ENCODE measurements at regions not wholly inside any gene's neighbourhood (a gene's known extent, or its start where the extent isn't known, plus 50 kb on each side); places are given as distances from the start of the nearest gene placed in this dataset.

DNA sequence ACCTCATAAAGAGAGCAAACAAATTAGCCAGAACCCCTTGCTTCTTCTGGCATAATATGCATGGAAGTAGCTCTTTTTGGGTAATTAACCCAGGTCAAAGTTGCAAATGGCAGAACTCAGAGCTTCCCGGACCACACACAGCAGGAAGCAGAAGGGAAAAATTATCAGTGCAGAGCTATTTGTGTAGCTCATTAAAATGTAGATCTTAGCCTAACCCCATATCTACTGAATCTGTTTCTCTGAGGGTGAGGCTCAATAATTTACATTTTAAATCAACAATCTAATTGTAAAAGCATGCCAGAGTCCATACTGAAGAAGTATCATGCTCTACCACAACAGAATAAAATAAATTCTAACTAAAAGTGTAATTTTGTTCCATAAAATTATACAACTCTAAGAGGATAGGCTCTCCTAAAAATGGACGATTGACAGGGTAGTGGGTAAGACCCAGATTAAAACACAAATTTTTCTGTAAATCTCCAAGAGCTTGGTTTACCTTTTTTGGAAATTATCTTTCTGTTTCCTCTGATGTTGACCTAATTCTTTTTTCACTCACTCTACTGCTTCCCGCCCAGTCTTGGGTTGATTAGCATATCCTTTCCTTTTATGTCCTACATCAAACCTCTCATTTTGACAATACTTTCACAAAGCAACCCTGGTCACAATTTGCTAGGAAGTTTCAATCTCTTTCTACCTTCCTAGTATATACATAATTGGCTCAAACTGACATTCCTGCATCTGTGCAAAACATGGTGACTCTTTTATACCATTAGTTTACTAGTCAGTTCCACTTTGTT lies 213.3 kb upstream of the SLC16A7 start:
- TF ChIP-seq, protein P1, sequence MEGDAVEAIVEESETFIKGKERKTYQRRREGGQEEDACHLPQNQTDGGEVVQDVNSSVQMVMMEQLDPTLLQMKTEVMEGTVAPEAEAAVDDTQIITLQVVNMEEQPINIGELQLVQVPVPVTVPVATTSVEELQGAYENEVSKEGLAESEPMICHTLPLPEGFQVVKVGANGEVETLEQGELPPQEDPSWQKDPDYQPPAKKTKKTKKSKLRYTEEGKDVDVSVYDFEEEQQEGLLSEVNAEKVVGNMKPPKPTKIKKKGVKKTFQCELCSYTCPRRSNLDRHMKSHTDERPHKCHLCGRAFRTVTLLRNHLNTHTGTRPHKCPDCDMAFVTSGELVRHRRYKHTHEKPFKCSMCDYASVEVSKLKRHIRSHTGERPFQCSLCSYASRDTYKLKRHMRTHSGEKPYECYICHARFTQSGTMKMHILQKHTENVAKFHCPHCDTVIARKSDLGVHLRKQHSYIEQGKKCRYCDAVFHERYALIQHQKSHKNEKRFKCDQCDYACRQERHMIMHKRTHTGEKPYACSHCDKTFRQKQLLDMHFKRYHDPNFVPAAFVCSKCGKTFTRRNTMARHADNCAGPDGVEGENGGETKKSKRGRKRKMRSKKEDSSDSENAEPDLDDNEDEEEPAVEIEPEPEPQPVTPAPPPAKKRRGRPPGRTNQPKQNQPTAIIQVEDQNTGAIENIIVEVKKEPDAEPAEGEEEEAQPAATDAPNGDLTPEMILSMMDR (IDR thresholded peaks at IDR 0.05): no peak
- no peak for TF ChIP-seq POLR2A (IDR thresholded peaks at IDR 0.05)
